Esophagus muscularis mucosa (tissue), 3 donors: ENCODE measurements at regions not wholly inside any gene's neighbourhood (a gene's known extent, or its start where the extent isn't known, plus 50 kb on each side); places are given as distances from the start of the nearest gene placed in this dataset.

Source experiments
- EP300 ChIP-seq: sonication (generic); formaldehyde crosslinking; IDR thresholded peaks from one replicate; pipeline ENCODE4 v1.6.1; 2017; ENCODE audit warnings: antibody characterized with exemption
- TF ChIP-seq, protein P1 (sequence below), 3 experiments: fragments of 200-600 bp in 2 of 3; fragments of 450-650 bp in 1 of 3; sonication (generic) in 2 of 3; IDR thresholded peaks; one replicate each; pipeline ENCODE4 v1.5.1; 2017 to 2019; ENCODE audit warnings: antibody characterized with exemption in 3 of 3, mild to moderate bottlenecking in 2 of 3, moderate library complexity in 1 of 3

- no peak for TF ChIP-seq EP300
- TF ChIP-seq, protein P1, sequence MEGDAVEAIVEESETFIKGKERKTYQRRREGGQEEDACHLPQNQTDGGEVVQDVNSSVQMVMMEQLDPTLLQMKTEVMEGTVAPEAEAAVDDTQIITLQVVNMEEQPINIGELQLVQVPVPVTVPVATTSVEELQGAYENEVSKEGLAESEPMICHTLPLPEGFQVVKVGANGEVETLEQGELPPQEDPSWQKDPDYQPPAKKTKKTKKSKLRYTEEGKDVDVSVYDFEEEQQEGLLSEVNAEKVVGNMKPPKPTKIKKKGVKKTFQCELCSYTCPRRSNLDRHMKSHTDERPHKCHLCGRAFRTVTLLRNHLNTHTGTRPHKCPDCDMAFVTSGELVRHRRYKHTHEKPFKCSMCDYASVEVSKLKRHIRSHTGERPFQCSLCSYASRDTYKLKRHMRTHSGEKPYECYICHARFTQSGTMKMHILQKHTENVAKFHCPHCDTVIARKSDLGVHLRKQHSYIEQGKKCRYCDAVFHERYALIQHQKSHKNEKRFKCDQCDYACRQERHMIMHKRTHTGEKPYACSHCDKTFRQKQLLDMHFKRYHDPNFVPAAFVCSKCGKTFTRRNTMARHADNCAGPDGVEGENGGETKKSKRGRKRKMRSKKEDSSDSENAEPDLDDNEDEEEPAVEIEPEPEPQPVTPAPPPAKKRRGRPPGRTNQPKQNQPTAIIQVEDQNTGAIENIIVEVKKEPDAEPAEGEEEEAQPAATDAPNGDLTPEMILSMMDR (IDR thresholded peaks at IDR 0.05), result no peak
These were observed 204.5 kb downstream of the FNDC1 start for GRCh38 chr6:159373670-159374069.
